ENCODE measurements at regions not wholly inside any gene's neighbourhood (a gene's known extent, or its start where the extent isn't known, plus 50 kb on each side); places are given as distances from the start of the nearest gene placed in this dataset.

- Histone ChIP-seq H3K9ac (ENCODE audit: low read depth in 1 of 3, low read length in 3 of 3) (no peak overlapping the region), H3K27ac (ENCODE audit: low read depth, low read length) (no peak overlapping the region), H3K36me3 (ENCODE audit: control insufficient read depth in 3 of 3, insufficient read depth in 3 of 3, low read length in 3 of 3) (no peaks in the 10 kb centered on the region), H3K27me3 (ENCODE audit: control insufficient read depth in 3 of 3, insufficient read depth in 3 of 3, low read length in 3 of 3) (no peaks in the 10 kb centered on the region), H3K4me3 (ENCODE audit: low read length in 3 of 3) (no peak overlapping the region), H3K9me3 (ENCODE audit: control insufficient read depth in 3 of 3, low read length in 3 of 3) (peaks cover 0 to 2% (median 1%) of the 10 kb centered on the region in 3 donors), H3K4me1 (ENCODE audit: control insufficient read depth in 3 of 3, insufficient read depth in 3 of 3, low read length in 3 of 3) (no peaks in the 10 kb centered on the region)
Observed at GRCh38 chr11:98434296-98434695, 586.5 kb upstream of the CNTN5 start.

GRCh38 chr11:98453378-98453777, 567.4 kb upstream of the CNTN5 start:
- H3K9me3 ChIP-seq (ENCODE audit: control insufficient read depth in 3 of 3, low read length in 3 of 3): no peaks in the 10 kb centered on the region
- no peaks in the 10 kb centered on the region for H3K36me3 ChIP-seq (ENCODE audit: control insufficient read depth in 3 of 3, insufficient read depth in 3 of 3, low read length in 3 of 3)
- no peak overlapping the region for H3K9ac ChIP-seq (ENCODE audit: low read depth in 1 of 3, low read length in 3 of 3)
- no peak overlapping the region for H3K4me3 ChIP-seq (ENCODE audit: low read length in 3 of 3)
- no peaks in the 10 kb centered on the region for H3K4me1 ChIP-seq (ENCODE audit: control insufficient read depth in 3 of 3, insufficient read depth in 3 of 3, low read length in 3 of 3)
- no peaks in the 10 kb centered on the region for H3K27me3 ChIP-seq (ENCODE audit: control insufficient read depth in 3 of 3, insufficient read depth in 3 of 3, low read length in 3 of 3)
- no peak overlapping the region for H3K27ac ChIP-seq (ENCODE audit: low read depth, low read length)

- no peaks in the 10 kb centered on the region for H3K36me3 ChIP-seq (ENCODE audit: control insufficient read depth in 3 of 3, insufficient read depth in 3 of 3, low read length in 3 of 3)
- H3K4me3 ChIP-seq (ENCODE audit: low read length in 3 of 3): no peak overlapping the region
- no peaks in the 10 kb centered on the region for H3K27me3 ChIP-seq (ENCODE audit: control insufficient read depth in 3 of 3, insufficient read depth in 3 of 3, low read length in 3 of 3)
- no peaks in the 10 kb centered on the region for H3K9me3 ChIP-seq (ENCODE audit: control insufficient read depth in 3 of 3, low read length in 3 of 3)
- no peak overlapping the region for H3K27ac ChIP-seq (ENCODE audit: low read depth, low read length)
- H3K9ac ChIP-seq (ENCODE audit: low read depth in 1 of 3, low read length in 3 of 3): no peak overlapping the region
- H3K4me1 ChIP-seq (ENCODE audit: control insufficient read depth in 3 of 3, insufficient read depth in 3 of 3, low read length in 3 of 3): no peaks in the 10 kb centered on the region
Observed at GRCh38 chr11:98455500-98456307, 565.0 kb upstream of the CNTN5 start.

- H3K36me3 ChIP-seq (ENCODE audit: control insufficient read depth in 3 of 3, insufficient read depth in 3 of 3, low read length in 3 of 3): no peaks in the 10 kb centered on the region
Observed at GRCh38 chr11:98456308-98456680, 564.5 kb upstream of the CNTN5 start.

GRCh38 chr11:98495016-98495415, 525.7 kb upstream of the CNTN5 start:
- Histone ChIP-seq H3K36me3 (ENCODE audit: control insufficient read depth in 3 of 3, insufficient read depth in 3 of 3, low read length in 3 of 3) (no peaks in the 10 kb centered on the region), H3K9ac (ENCODE audit: low read depth in 1 of 3, low read length in 3 of 3) (no peak overlapping the region), H3K27ac (ENCODE audit: low read depth, low read length) (no peak overlapping the region), H3K27me3 (ENCODE audit: control insufficient read depth in 3 of 3, insufficient read depth in 3 of 3, low read length in 3 of 3) (no peaks in the 10 kb centered on the region), H3K4me1 (ENCODE audit: control insufficient read depth in 3 of 3, insufficient read depth in 3 of 3, low read length in 3 of 3) (no peaks in the 10 kb centered on the region), H3K9me3 (ENCODE audit: control insufficient read depth in 3 of 3, low read length in 3 of 3) (no peaks in the 10 kb centered on the region), H3K4me3 (ENCODE audit: low read length in 3 of 3) (no peak overlapping the region)

More at GRCh38 chr11:98456308-98456680, 564.5 kb upstream of the CNTN5 start:
- H3K9me3 ChIP-seq (ENCODE audit: control insufficient read depth in 3 of 3, low read length in 3 of 3): peaks cover 0 to under 1% (median 0%) of the 10 kb centered on the region in 3 donors
- H3K9ac ChIP-seq (ENCODE audit: low read depth in 1 of 3, low read length in 3 of 3): no peak overlapping the region
- H3K27me3 ChIP-seq (ENCODE audit: control insufficient read depth in 3 of 3, insufficient read depth in 3 of 3, low read length in 3 of 3): no peaks in the 10 kb centered on the region
- no peak overlapping the region for H3K27ac ChIP-seq (ENCODE audit: low read depth, low read length)
- H3K4me1 ChIP-seq (ENCODE audit: control insufficient read depth in 3 of 3, insufficient read depth in 3 of 3, low read length in 3 of 3): no peaks in the 10 kb centered on the region
- H3K4me3 ChIP-seq (ENCODE audit: low read length in 3 of 3): no peak overlapping the region

GRCh38 chr11:98495601-98496000, 525.1 kb upstream of the CNTN5 start:
- no peaks in the 10 kb centered on the region for H3K4me1 ChIP-seq (ENCODE audit: control insufficient read depth in 3 of 3, insufficient read depth in 3 of 3, low read length in 3 of 3)
- H3K4me3 ChIP-seq (ENCODE audit: low read length in 3 of 3): no peak overlapping the region
- no peak overlapping the region for H3K9ac ChIP-seq (ENCODE audit: low read depth in 1 of 3, low read length in 3 of 3)
- H3K36me3 ChIP-seq (ENCODE audit: control insufficient read depth in 3 of 3, insufficient read depth in 3 of 3, low read length in 3 of 3): no peaks in the 10 kb centered on the region
- H3K9me3 ChIP-seq (ENCODE audit: control insufficient read depth in 3 of 3, low read length in 3 of 3): no peaks in the 10 kb centered on the region
- no peaks in the 10 kb centered on the region for H3K27me3 ChIP-seq (ENCODE audit: control insufficient read depth in 3 of 3, insufficient read depth in 3 of 3, low read length in 3 of 3)
- H3K27ac ChIP-seq (ENCODE audit: low read depth, low read length): no peak overlapping the region

- no peaks in the 10 kb centered on the region for H3K4me1 ChIP-seq (ENCODE audit: control insufficient read depth in 3 of 3, insufficient read depth in 3 of 3, low read length in 3 of 3)
- H3K27me3 ChIP-seq (ENCODE audit: control insufficient read depth in 3 of 3, insufficient read depth in 3 of 3, low read length in 3 of 3): no peaks in the 10 kb centered on the region
- peaks cover 0 to 5% (median 0%) of the 10 kb centered on the region in 3 donors for H3K9me3 ChIP-seq (ENCODE audit: control insufficient read depth in 3 of 3, low read length in 3 of 3)
- H3K4me3 ChIP-seq (ENCODE audit: low read length in 3 of 3): no peak overlapping the region
- H3K36me3 ChIP-seq (ENCODE audit: control insufficient read depth in 3 of 3, insufficient read depth in 3 of 3, low read length in 3 of 3): no peaks in the 10 kb centered on the region
- no peak overlapping the region for H3K9ac ChIP-seq (ENCODE audit: low read depth in 1 of 3, low read length in 3 of 3)
- H3K27ac ChIP-seq (ENCODE audit: low read depth, low read length): no peak overlapping the region
Observed at GRCh38 chr11:98507208-98507607, 513.5 kb upstream of the CNTN5 start.

- Histone ChIP-seq H3K9me3 (ENCODE audit: control insufficient read depth in 3 of 3, low read length in 3 of 3) (peaks cover 0 to under 1% (median 0%) of the 10 kb centered on the region in 3 donors), H3K27me3 (ENCODE audit: control insufficient read depth in 3 of 3, insufficient read depth in 3 of 3, low read length in 3 of 3) (no peaks in the 10 kb centered on the region), H3K4me1 (ENCODE audit: control insufficient read depth in 3 of 3, insufficient read depth in 3 of 3, low read length in 3 of 3) (no peaks in the 10 kb centered on the region), H3K9ac (ENCODE audit: low read depth in 1 of 3, low read length in 3 of 3) (no peak overlapping the region), H3K27ac (ENCODE audit: low read depth, low read length) (no peak overlapping the region), H3K36me3 (ENCODE audit: control insufficient read depth in 3 of 3, insufficient read depth in 3 of 3, low read length in 3 of 3) (no peaks in the 10 kb centered on the region), H3K4me3 (ENCODE audit: low read length in 3 of 3) (no peak overlapping the region)
Observed at GRCh38 chr11:98512938-98513337, 507.8 kb upstream of the CNTN5 start.

GRCh38 chr11:98531576-98531975, 489.2 kb upstream of the CNTN5 start:
- Histone ChIP-seq H3K9me3 (ENCODE audit: control insufficient read depth in 3 of 3, low read length in 3 of 3) (no peaks in the 10 kb centered on the region), H3K4me1 (ENCODE audit: control insufficient read depth in 3 of 3, insufficient read depth in 3 of 3, low read length in 3 of 3) (no peaks in the 10 kb centered on the region), H3K9ac (ENCODE audit: low read depth in 1 of 3, low read length in 3 of 3) (no peak overlapping the region), H3K27ac (ENCODE audit: low read depth, low read length) (no peak overlapping the region), H3K27me3 (ENCODE audit: control insufficient read depth in 3 of 3, insufficient read depth in 3 of 3, low read length in 3 of 3) (no peaks in the 10 kb centered on the region), H3K4me3 (ENCODE audit: low read length in 3 of 3) (no peak overlapping the region), H3K36me3 (ENCODE audit: control insufficient read depth in 3 of 3, insufficient read depth in 3 of 3, low read length in 3 of 3) (no peaks in the 10 kb centered on the region)

GRCh38 chr11:98536023-98536422, 484.7 kb upstream of the CNTN5 start:
- Histone ChIP-seq H3K27me3 (ENCODE audit: control insufficient read depth in 3 of 3, insufficient read depth in 3 of 3, low read length in 3 of 3) (no peaks in the 10 kb centered on the region), H3K4me1 (ENCODE audit: control insufficient read depth in 3 of 3, insufficient read depth in 3 of 3, low read length in 3 of 3) (no peaks in the 10 kb centered on the region), H3K27ac (ENCODE audit: low read depth, low read length) (no peak overlapping the region), H3K36me3 (ENCODE audit: control insufficient read depth in 3 of 3, insufficient read depth in 3 of 3, low read length in 3 of 3) (no peaks in the 10 kb centered on the region), H3K4me3 (ENCODE audit: low read length in 3 of 3) (no peak overlapping the region), H3K9ac (ENCODE audit: low read depth in 1 of 3, low read length in 3 of 3) (no peak overlapping the region), H3K9me3 (ENCODE audit: control insufficient read depth in 3 of 3, low read length in 3 of 3) (no peaks in the 10 kb centered on the region)

Measured in skeletal muscle tissue (tissue), 3 donors.